IMR-90 (cell line): ENCODE measurements at regions not wholly inside any gene's neighbourhood (a gene's known extent, or its start where the extent isn't known, plus 50 kb on each side); places are given as distances from the start of the nearest gene placed in this dataset.

ENCODE experiments used
- ATAC-seq: fragments of 200-7000 bp; cut with Tn5 transposase; 2 replicates; pipeline ENCODE4 v1.9.1; 2020; ENCODE audit warnings: low read depth, mild to moderate bottlenecking, moderate library complexity
- BruUV-seq: library from RNA; stranded (reverse); fragments of 400-500 nt; replicated peaks from 2 replicates; lab custom pipeline; 2021; lab: Mats Ljungman, UMichigan
- CTCF ChIA-PET: fragments of 300-600 bp; formaldehyde crosslinking; extraction: SDS; loops from one replicate; lab custom pipeline; 2021; ENCODE audit warnings: antibody characterized with exemption; lab: Yijun Ruan, JAX
- POLR2A ChIA-PET: fragments of 300-600 bp; sonication (Branson Sonifier 250); formaldehyde crosslinking; loops from one replicate; lab custom pipeline; 2022; ENCODE audit warnings: antibody characterized with exemption; ENCODE audit not compliant: unreplicated experiment; lab: Charles Lee
- DNase-seq: peaks from one replicate; pipeline ENCODE4 v3.0.0; 2013
- H2AFZ ChIP-seq: replicated peaks from 2 replicates; pipeline ENCODE3; 2013; ENCODE audit warnings: low read length, mild to moderate bottlenecking; ENCODE audit not compliant: poor library complexity
- H2AK5ac ChIP-seq: 2 replicates; pipeline ENCODE4 v1.6.1; 2013; ENCODE audit warnings: low read depth, low read length, inconsistent platforms
- H2AK9ac ChIP-seq: replicated peaks from 2 replicates; pipeline ENCODE3; 2013; ENCODE audit warnings: mild to moderate bottlenecking, low read depth, low read length, moderate library complexity; ENCODE audit not compliant: poor library complexity
- H2BK120ac ChIP-seq: 2 replicates; pipeline ENCODE4 v1.6.1; 2013; ENCODE audit warnings: low read depth, low read length, inconsistent platforms
- H2BK15ac ChIP-seq: 3 replicates; pipeline ENCODE4 v1.6.1; 2013; ENCODE audit warnings: low read depth, low read length, inconsistent platforms
- H2BK20ac ChIP-seq: 2 replicates; pipeline ENCODE4 v1.6.1; 2013; ENCODE audit warnings: low read depth, mild to moderate bottlenecking, inconsistent platforms, low read length, moderate library complexity
- H2BK5ac ChIP-seq: 2 replicates; pipeline ENCODE4 v1.6.1; 2013; ENCODE audit warnings: mild to moderate bottlenecking, low read depth, low read length, inconsistent platforms; ENCODE audit not compliant: poor library complexity, severe bottlenecking
- H3K14ac ChIP-seq: replicated peaks from 2 replicates; pipeline ENCODE4 v1.6.1; 2013; ENCODE audit warnings: low read depth, low read length, inconsistent platforms
- H3K18ac ChIP-seq: 2 replicates; pipeline ENCODE4 v1.6.1; 2013; ENCODE audit warnings: low read depth, low read length, control low read depth
- H3K23ac ChIP-seq: 2 replicates; pipeline ENCODE4 v1.6.1; 2013; ENCODE audit warnings: low read depth, low read length, inconsistent platforms
- H3K27ac ChIP-seq: 2 replicates; pipeline ENCODE4 v1.5.1; 2013; ENCODE audit warnings: mild to moderate bottlenecking, control low read depth, low read length; ENCODE audit not compliant: insufficient read depth
- H3K27me3 ChIP-seq: 2 replicates; pipeline ENCODE4 v1.6.1; 2013; ENCODE audit warnings: low read length; ENCODE audit not compliant: control insufficient read depth, insufficient read depth
- H3K36me3 ChIP-seq: 2 replicates; pipeline ENCODE4 v1.6.1; 2013; ENCODE audit warnings: low read length, mixed read lengths; ENCODE audit not compliant: control insufficient read depth, insufficient read depth
- H3K4ac ChIP-seq: 2 replicates; pipeline ENCODE4 v1.6.1; 2013; ENCODE audit warnings: low read depth, low read length, inconsistent platforms
- H3K4me1 ChIP-seq: 2 replicates; pipeline ENCODE4 v1.6.1; 2013; ENCODE audit warnings: low read length, mixed read lengths; ENCODE audit not compliant: control insufficient read depth, insufficient read depth
- H3K4me2 ChIP-seq: 2 replicates; pipeline ENCODE4 v1.6.1; 2013; ENCODE audit warnings: low read depth, mild to moderate bottlenecking, control low read depth, low read length, moderate library complexity
- H3K4me3 ChIP-seq: 2 replicates; pipeline ENCODE4 v1.5.1; 2013; ENCODE audit warnings: low read depth, mild to moderate bottlenecking, control low read depth, low read length, moderate library complexity; ENCODE audit not compliant: insufficient read depth
- H3K56ac ChIP-seq: 2 replicates; pipeline ENCODE4 v1.6.1; 2013; ENCODE audit warnings: low read length, inconsistent platforms; ENCODE audit not compliant: insufficient read depth; ENCODE audit errors: extremely low read depth
- H3K79me1 ChIP-seq, 2 experiments: 2 replicates each; pipeline ENCODE4 v1.6.1; 2013; ENCODE audit warnings: low read length in 2 of 2, inconsistent platforms in 1 of 2, low read depth in 1 of 2
- H3K9ac ChIP-seq: 2 replicates; pipeline ENCODE4 v1.6.1; 2013; ENCODE audit warnings: low read depth, low read length, control low read depth
- H3K9me1 ChIP-seq: 2 replicates; pipeline ENCODE4 v1.6.1; 2013; ENCODE audit warnings: low read length, inconsistent platforms; ENCODE audit not compliant: insufficient read depth
- H3K9me3 ChIP-seq: 2 replicates; pipeline ENCODE4 v1.6.1; 2013; ENCODE audit warnings: low read length; ENCODE audit not compliant: control insufficient read depth, insufficient read depth
- H4K20me1 ChIP-seq: 2 replicates; pipeline ENCODE4 v1.6.1; 2013; ENCODE audit warnings: low read length, inconsistent platforms; ENCODE audit not compliant: insufficient read depth
- H4K5ac ChIP-seq: 2 replicates; pipeline ENCODE4 v1.6.1; 2013; ENCODE audit warnings: mild to moderate bottlenecking, low read depth, low read length, control low read depth
- H4K8ac ChIP-seq, 2 experiments: 2 replicates each; pipeline ENCODE4 v1.6.1; 2013; ENCODE audit warnings: low read depth in 2 of 2, low read length in 2 of 2, control low read depth in 1 of 2, inconsistent platforms in 1 of 2
- H4K91ac ChIP-seq: 2 replicates; pipeline ENCODE4 v1.6.1; 2013; ENCODE audit warnings: low read depth, low read length, inconsistent platforms; ENCODE audit not compliant: insufficient read depth
- BHLHE40 ChIP-seq: fragments of 150-350 bp; IDR thresholded peaks from 2 replicates; pipeline ENCODE4 v1.6.1; 2016; ENCODE audit warnings: mild to moderate bottlenecking, low read depth, low read length
- CEBPB ChIP-seq: IDR thresholded peaks from 2 replicates; pipeline ENCODE4 v1.6.1; 2012; ENCODE audit warnings: low read depth, low read length, improper control_type of control experiment
- CHD1 ChIP-seq: IDR thresholded peaks from 2 replicates; pipeline ENCODE4 v1.6.1; 2012; ENCODE audit warnings: low read depth, low read length, improper control_type of control experiment
- CTCF ChIP-seq: conservative IDR thresholded peaks from 2 replicates; pipeline ENCODE4 v1.5.1; 2012; ENCODE audit warnings: mild to moderate bottlenecking, low read depth, low read length, improper control_type of control experiment
- FOS ChIP-seq: fragments of 150-350 bp; IDR thresholded peaks from 2 replicates; pipeline ENCODE4 v1.6.1; 2016; ENCODE audit warnings: low read depth, low read length
- MAFK ChIP-seq: IDR thresholded peaks from 2 replicates; pipeline ENCODE4 v1.6.1; 2012; ENCODE audit warnings: low read depth, low read length, improper control_type of control experiment
- MAZ ChIP-seq: IDR thresholded peaks from 2 replicates; pipeline ENCODE4 v1.6.1; 2012; ENCODE audit warnings: low read depth, mild to moderate bottlenecking, low read length, improper control_type of control experiment, moderate library complexity, borderline replicate concordance
- MXI1 ChIP-seq: IDR thresholded peaks from 2 replicates; pipeline ENCODE4 v1.6.1; 2012; ENCODE audit warnings: low read depth, mild to moderate bottlenecking, low read length, moderate library complexity, borderline replicate concordance
- NFE2L2 ChIP-seq: fragments of 150-350 bp; IDR thresholded peaks from 2 replicates; pipeline ENCODE4 v1.6.1; 2016; ENCODE audit warnings: low read depth, mild to moderate bottlenecking, low read length
- POLR2A ChIP-seq: IDR thresholded peaks from 2 replicates; pipeline ENCODE4 v1.6.1; 2012; ENCODE audit warnings: mild to moderate bottlenecking, low read depth, low read length
- RAD21 ChIP-seq: IDR thresholded peaks from 2 replicates; pipeline ENCODE4 v1.6.1; 2012; ENCODE audit warnings: low read length, improper control_type of control experiment
- RCOR1 ChIP-seq: IDR thresholded peaks from 2 replicates; pipeline ENCODE4 v1.6.1; 2012; ENCODE audit warnings: mild to moderate bottlenecking, low read length, improper control_type of control experiment; ENCODE audit not compliant: insufficient replicate concordance
- RFX5 ChIP-seq: IDR thresholded peaks from 2 replicates; pipeline ENCODE4 v1.8.0; 2012; ENCODE audit warnings: low read depth, mild to moderate bottlenecking, low read length, moderate library complexity
- SMC3 ChIP-seq: fragments of 150-350 bp; IDR thresholded peaks from 2 replicates; pipeline ENCODE4 v1.6.1; 2016; ENCODE audit warnings: low read depth, mild to moderate bottlenecking, antibody characterized with exemption, low read length, moderate library complexity
- USF2 ChIP-seq: fragments of 150-350 bp; IDR thresholded peaks from 2 replicates; pipeline ENCODE4 v1.6.1; 2017; ENCODE audit warnings: mild to moderate bottlenecking, antibody characterized with exemption, low read length, low read depth
- WGBS, 2 experiments: methylation state at CpG; one replicate each; pipeline versions ENCODE4 v1.1.5 to v1.1.7; 2013; ENCODE audit warnings: missing lambda C conversion rate in 2 of 2; ENCODE audit not compliant: insufficient read length in 1 of 2; ENCODE audit errors: extremely low coverage in 2 of 2; 5-methylcytosine and 5-hydroxymethylcytosine counted together
- dilution Hi-C: fragments of 300-500 bp; cut with HindIII; formaldehyde crosslinking; loops from one replicate; pipeline ENCODE4 v1.14.3; 2018; ENCODE audit warnings: low sequenced_read_pairs; ENCODE audit not compliant: unreplicated experiment
- in situ Hi-C: fragments of 300-500 bp; cut with MboI; formaldehyde crosslinking; loops from 3 replicates; pipeline ENCODE4 v1.14.3; 2019; ENCODE audit warnings: low sequenced_read_pairs, inconsistent platforms, mixed read lengths
- intact Hi-C: fragments of 100-400 bp; cut with micrococcal nuclease; formaldehyde crosslinking; loops from 2 replicates; pipeline ENCODE4 v1.10.0; 2022
- TF ChIP-seq, protein P1 (sequence below): fragments of 150-350 bp; IDR thresholded peaks from 2 replicates; pipeline ENCODE4 v1.6.1; 2016; ENCODE audit warnings: low read depth, mild to moderate bottlenecking, low read length, moderate library complexity, borderline replicate concordance

DNA sequence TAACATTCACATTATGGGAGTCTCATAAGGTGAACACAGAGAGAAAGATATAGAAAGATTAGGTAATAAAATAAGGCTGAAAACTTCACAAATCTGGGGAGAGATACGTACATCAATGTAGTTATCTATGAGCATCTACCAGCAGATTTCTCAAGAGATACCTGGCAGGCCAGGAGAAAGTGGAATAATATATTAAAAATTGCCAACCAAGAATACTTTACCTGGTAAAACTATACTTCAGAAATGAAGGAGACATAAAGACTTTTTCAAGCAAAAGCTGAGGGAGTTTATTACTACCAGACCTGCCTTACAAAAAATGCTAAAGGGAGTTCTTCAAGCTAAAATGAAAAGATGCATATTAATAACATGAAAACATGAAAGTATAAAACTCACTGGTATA is 78.8 kb upstream of the COMTD1 start:
- Histone ChIP-seq H3K79me1 (no peaks in the 10 kb centered on the region), H2AFZ (no peak overlapping the region), H3K4ac (no peak overlapping the region), H4K20me1 (no peaks in the 10 kb centered on the region), H4K8ac (no peak overlapping the region), H3K56ac (no peak overlapping the region), H2BK120ac (no peak overlapping the region), H2AK9ac (no peak overlapping the region), H3K18ac (no peak overlapping the region), H4K5ac (no peak overlapping the region), H3K4me1 (no peaks in the 10 kb centered on the region), H3K9me1 (no peaks in the 10 kb centered on the region), H2BK15ac (no peak overlapping the region), H2BK20ac (no peak overlapping the region), H3K23ac (no peak overlapping the region), H3K36me3 (no peaks in the 10 kb centered on the region), H3K4me2 (no peak overlapping the region), H3K9ac (no peak overlapping the region), H2AK5ac (no peak overlapping the region), H3K4me3 (no peak overlapping the region), H3K14ac (no peak overlapping the region), H3K27ac (no peak overlapping the region), H2BK5ac (no peak overlapping the region), H3K27me3 (no peaks in the 10 kb centered on the region), H4K91ac (no peak overlapping the region), H3K9me3 (peaks cover 12% of the 10 kb centered on the region)
- POLR2A ChIA-PET, result no interaction called here
- ATAC-seq (no peak), DNase-seq (no peak)
- no CpG with 5 or more reads among the region's 1 CpG for WGBS, 2 experiments
- intact Hi-C loops (no loop called here), dilution Hi-C loops (no loop called here), in situ Hi-C loops (no loop called here)
- CTCF ChIA-PET, result no interaction called here
- no TSS peak for BruUV-seq
- no peak for TF ChIP-seq NFE2L2
- no peak for TF ChIP-seq RAD21
- no peak for TF ChIP-seq CHD1
- no peak for TF ChIP-seq RFX5
- TF ChIP-seq CEBPB, result no peak
- TF ChIP-seq, protein P1, sequence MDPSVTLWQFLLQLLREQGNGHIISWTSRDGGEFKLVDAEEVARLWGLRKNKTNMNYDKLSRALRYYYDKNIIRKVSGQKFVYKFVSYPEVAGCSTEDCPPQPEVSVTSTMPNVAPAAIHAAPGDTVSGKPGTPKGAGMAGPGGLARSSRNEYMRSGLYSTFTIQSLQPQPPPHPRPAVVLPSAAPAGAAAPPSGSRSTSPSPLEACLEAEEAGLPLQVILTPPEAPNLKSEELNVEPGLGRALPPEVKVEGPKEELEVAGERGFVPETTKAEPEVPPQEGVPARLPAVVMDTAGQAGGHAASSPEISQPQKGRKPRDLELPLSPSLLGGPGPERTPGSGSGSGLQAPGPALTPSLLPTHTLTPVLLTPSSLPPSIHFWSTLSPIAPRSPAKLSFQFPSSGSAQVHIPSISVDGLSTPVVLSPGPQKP, result no peak
- TF ChIP-seq USF2, result no peak
- no peak for TF ChIP-seq BHLHE40
- TF ChIP-seq CTCF, result no peak
- TF ChIP-seq SMC3, result no peak
- TF ChIP-seq MAZ, result no peak
- no peak for TF ChIP-seq RCOR1
- no peak for TF ChIP-seq MXI1
- TF ChIP-seq FOS, result no peak
- TF ChIP-seq POLR2A, result no peak
- TF ChIP-seq MAFK, result no peak
